H1 (cell line): ENCODE measurements at regions not wholly inside any gene's neighbourhood (a gene's known extent, or its start where the extent isn't known, plus 50 kb on each side); places are given as distances from the start of the nearest gene placed in this dataset.

Experiments used
- BRCA1 ChIP-seq: IDR thresholded peaks from 2 replicates; pipeline ENCODE4 v1.6.1; 2012; ENCODE audit warnings: low read depth, low read length, improper control_type of control experiment
- CBX5 ChIP-seq: fragments of 300-800, 300-1000 bp; sonication (generic); IDR thresholded peaks from 2 replicates; pipeline ENCODE4 v1.7.1; 2016; ENCODE audit warnings: antibody characterized with exemption, low read length, low read depth
- CHD2 ChIP-seq: IDR thresholded peaks from 2 replicates; pipeline ENCODE4 v1.6.1; 2012; ENCODE audit warnings: low read length, improper control_type of control experiment
- EP300 ChIP-seq, 2 experiments: IDR thresholded peaks; 1 replicate in 1 of 2; 2 replicates in 1 of 2; pipeline ENCODE4 v1.6.1; 2011 to 2012; ENCODE audit warnings: low read depth in 2 of 2, low read length in 2 of 2, mild to moderate bottlenecking in 2 of 2, borderline replicate concordance in 1 of 2, inconsistent platforms in 1 of 2, moderate library complexity in 1 of 2
- EZH2 ChIP-seq: fragments of 200-600 bp; sonication (generic); IDR thresholded peaks from 2 replicates; pipeline ENCODE4 v1.7.1; 2012; ENCODE audit warnings: low read depth, mild to moderate bottlenecking, moderate library complexity, low read length, inconsistent platforms; ENCODE audit not compliant: severe bottlenecking
- GABPA ChIP-seq: IDR thresholded peaks from 2 replicates; pipeline ENCODE4 v1.6.1; 2011; ENCODE audit warnings: mild to moderate bottlenecking, low read length, moderate library complexity, borderline replicate concordance; ENCODE audit not compliant: insufficient read depth
- POU5F1 ChIP-seq: IDR thresholded peaks from 2 replicates; pipeline ENCODE4 v1.6.1; 2011; ENCODE audit warnings: low read depth, mild to moderate bottlenecking, low read length, moderate library complexity
- RAD21 ChIP-seq, 2 experiments: IDR thresholded peaks in 1 of 2; conservative IDR thresholded peaks in 1 of 2; 2 replicates each; pipeline ENCODE4 v1.6.1; 2011; ENCODE audit warnings: low read depth in 2 of 2, low read length in 2 of 2, improper control_type of control experiment in 1 of 2, inconsistent platforms in 1 of 2, mild to moderate bottlenecking in 1 of 2, moderate library complexity in 1 of 2
- SIN3A ChIP-seq, 2 experiments: IDR thresholded peaks in 1 of 2; conservative IDR thresholded peaks in 1 of 2; 2 replicates each; pipeline ENCODE4 v1.6.1; 2011 to 2012; ENCODE audit warnings: low read length in 2 of 2, improper control_type of control experiment in 1 of 2, low read depth in 1 of 2, mild to moderate bottlenecking in 1 of 2
- SRF ChIP-seq: IDR thresholded peaks from 2 replicates; pipeline ENCODE4 v1.6.1; 2011; ENCODE audit warnings: mild to moderate bottlenecking, low read depth, low read length, moderate library complexity
- TCF12 ChIP-seq: IDR thresholded peaks from 2 replicates; pipeline ENCODE4 v1.6.1; 2011; ENCODE audit warnings: low read depth, mild to moderate bottlenecking, low read length
- YY1 ChIP-seq: IDR thresholded peaks from 2 replicates; pipeline ENCODE4 v1.6.1; 2011; ENCODE audit warnings: low read depth, mild to moderate bottlenecking, low read length
- TF ChIP-seq, protein P1 (sequence below), 3 experiments: IDR thresholded peaks; 1 replicate in 2 of 3; 2 replicates in 1 of 3; pipeline versions ENCODE4 v1.5.1 to v1.6.1; 2011; ENCODE audit warnings: low read length in 3 of 3, mild to moderate bottlenecking in 3 of 3, inconsistent platforms in 2 of 3, low read depth in 1 of 3, moderate library complexity in 1 of 3; ENCODE audit not compliant: insufficient read depth in 1 of 3; ENCODE audit errors: control extremely low read depth in 1 of 3
- TF ChIP-seq, protein P2 (sequence below): IDR thresholded peaks from 2 replicates; pipeline ENCODE4 v1.6.1; 2011; ENCODE audit warnings: low read depth, mild to moderate bottlenecking, low read length; ENCODE audit not compliant: insufficient read depth

DNA sequence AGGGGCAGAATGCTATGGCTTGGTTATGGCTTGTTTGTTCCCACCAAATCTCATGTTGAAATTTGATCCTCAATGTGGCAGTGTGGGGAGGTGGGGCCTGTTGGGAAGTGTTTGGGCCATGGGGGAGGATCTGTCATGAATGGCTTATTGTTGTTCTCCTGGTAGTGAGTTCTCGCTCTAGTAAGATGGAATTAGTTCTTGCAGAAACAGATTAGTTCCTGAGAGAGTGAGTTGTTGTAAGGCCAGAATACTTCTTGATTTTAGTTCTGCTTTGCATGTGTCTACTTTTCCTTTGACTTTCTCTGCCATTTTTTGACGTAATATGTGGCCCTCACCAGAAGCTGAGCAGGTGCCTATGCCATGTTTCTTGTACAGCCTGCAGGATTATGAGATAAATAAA lies 188.2 kb downstream of the KIF20B start:
- TF ChIP-seq SIN3A (conservative IDR thresholded peaks at IDR 0.05 in 1 of 2, IDR thresholded peaks at IDR 0.05 in 1 of 2; ENCODE audit: low read depth in 1 of 2, low read length in 2 of 2) = no peak
- no peak for TF ChIP-seq RAD21 (IDR thresholded peaks at IDR 0.05 in 1 of 2, conservative IDR thresholded peaks at IDR 0.05 in 1 of 2; ENCODE audit: low read depth in 2 of 2, low read length in 2 of 2)
- TF ChIP-seq BRCA1 = no peak
- TF ChIP-seq TCF12 = no peak
- TF ChIP-seq CBX5 = no peak
- TF ChIP-seq, protein P1, sequence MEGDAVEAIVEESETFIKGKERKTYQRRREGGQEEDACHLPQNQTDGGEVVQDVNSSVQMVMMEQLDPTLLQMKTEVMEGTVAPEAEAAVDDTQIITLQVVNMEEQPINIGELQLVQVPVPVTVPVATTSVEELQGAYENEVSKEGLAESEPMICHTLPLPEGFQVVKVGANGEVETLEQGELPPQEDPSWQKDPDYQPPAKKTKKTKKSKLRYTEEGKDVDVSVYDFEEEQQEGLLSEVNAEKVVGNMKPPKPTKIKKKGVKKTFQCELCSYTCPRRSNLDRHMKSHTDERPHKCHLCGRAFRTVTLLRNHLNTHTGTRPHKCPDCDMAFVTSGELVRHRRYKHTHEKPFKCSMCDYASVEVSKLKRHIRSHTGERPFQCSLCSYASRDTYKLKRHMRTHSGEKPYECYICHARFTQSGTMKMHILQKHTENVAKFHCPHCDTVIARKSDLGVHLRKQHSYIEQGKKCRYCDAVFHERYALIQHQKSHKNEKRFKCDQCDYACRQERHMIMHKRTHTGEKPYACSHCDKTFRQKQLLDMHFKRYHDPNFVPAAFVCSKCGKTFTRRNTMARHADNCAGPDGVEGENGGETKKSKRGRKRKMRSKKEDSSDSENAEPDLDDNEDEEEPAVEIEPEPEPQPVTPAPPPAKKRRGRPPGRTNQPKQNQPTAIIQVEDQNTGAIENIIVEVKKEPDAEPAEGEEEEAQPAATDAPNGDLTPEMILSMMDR (IDR thresholded peaks at IDR 0.05; ENCODE audit: control extremely low read depth in 1 of 3, insufficient read depth in 1 of 3, low read depth in 1 of 3, low read length in 3 of 3) = no peak
- TF ChIP-seq YY1 = no peak
- TF ChIP-seq CHD2 = no peak
- TF ChIP-seq, protein P2, sequence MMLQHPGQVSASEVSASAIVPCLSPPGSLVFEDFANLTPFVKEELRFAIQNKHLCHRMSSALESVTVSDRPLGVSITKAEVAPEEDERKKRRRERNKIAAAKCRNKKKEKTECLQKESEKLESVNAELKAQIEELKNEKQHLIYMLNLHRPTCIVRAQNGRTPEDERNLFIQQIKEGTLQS = no peak
- no peak for TF ChIP-seq SRF
- no peak for TF ChIP-seq GABPA
- no peak for TF ChIP-seq EP300 (IDR thresholded peaks at IDR 0.05; ENCODE audit: borderline replicate concordance in 1 of 2, low read depth in 2 of 2, low read length in 2 of 2)
- TF ChIP-seq EZH2 = no peak
- no peak for TF ChIP-seq POU5F1
